T-cell (primary cell): ENCODE measurements at regions not wholly inside any gene's neighbourhood (a gene's known extent, or its start where the extent isn't known, plus 50 kb on each side); places are given as distances from the start of the nearest gene placed in this dataset.
"Not testable (repeated sequence)": the region's sequence is repeated elsewhere in the genome, so short reads cannot be mapped to it uniquely, and the experiment has no call there.

Source experiments
- ATAC-seq, 4 experiments: fragments of 200-7000 bp in 3 of 4; fragments of 150-1000 bp in 1 of 4; cut with Tn5 transposase; replicated peaks in 1 of 4; 1 replicate in 3 of 4; 2 replicates in 1 of 4; pipeline ENCODE4 v1.10.0; 2021; ENCODE audit warnings: moderate library complexity in 3 of 4, mild to moderate bottlenecking in 2 of 4, moderate number of reproducible peaks in 1 of 4
- CTCF ChIA-PET, 2 donors: fragments of 300-600 bp; sonication (Branson Sonifier 250); formaldehyde crosslinking; loops; one replicate each; lab custom pipeline; 2022; ENCODE audit warnings: antibody characterized with exemption in 2 of 2; lab: Charles Lee
- POLR2A ChIA-PET, 2 donors: fragments of 300-600 bp; sonication (Branson Sonifier 250); formaldehyde crosslinking; loops; one replicate each; lab custom pipeline; 2022; ENCODE audit warnings: antibody characterized with exemption in 2 of 2; lab: Charles Lee
- DNase-seq, 35 experiments: peaks; one replicate each; pipeline versions ENCODE4 v3.0.0 to v3.0.0-alpha.2; 2013 to 2023
- H3K27ac ChIP-seq: one replicate; pipeline ENCODE4 v1.5.1; 2013; ENCODE audit warnings: low read length
- H3K27me3 ChIP-seq, 2 experiments: replicated peaks in 1 of 2; 1 replicate in 1 of 2; 2 replicates in 1 of 2; pipeline versions ENCODE4 v1.6.1 to v1.7.0; 2013; ENCODE audit warnings: low read length in 1 of 2, mixed read lengths in 1 of 2; ENCODE audit not compliant: control insufficient read depth in 2 of 2, insufficient read depth in 2 of 2; ENCODE audit errors: extremely low read depth in 1 of 2
- H3K36me3 ChIP-seq, 2 donors: 1 replicate in 1 of 2; 2 replicates in 1 of 2; pipeline versions ENCODE4 v1.6.1 to v1.7.0; 2013; ENCODE audit warnings: low read length in 1 of 2; ENCODE audit not compliant: control insufficient read depth in 2 of 2, insufficient read depth in 1 of 2; ENCODE audit errors: extremely low read depth in 1 of 2
- H3K4me1 ChIP-seq, 2 experiments: 1 replicate in 1 of 2; 2 replicates in 1 of 2; pipeline versions ENCODE4 v1.6.1 to v1.7.0; 2013; ENCODE audit warnings: low read length in 2 of 2, mixed read lengths in 1 of 2; ENCODE audit not compliant: insufficient read depth in 2 of 2, control insufficient read depth in 1 of 2; ENCODE audit errors: extremely low read depth in 1 of 2
- H3K4me3 ChIP-seq, 2 donors: 1 replicate in 1 of 2; 2 replicates in 1 of 2; pipeline versions ENCODE4 v1.5.1 to v1.7.0; 2013; ENCODE audit warnings: mild to moderate bottlenecking in 2 of 2, low read length in 1 of 2, moderate library complexity in 1 of 2; ENCODE audit not compliant: control insufficient read depth in 1 of 2; ENCODE audit errors: extremely low read depth in 1 of 2
- H3K9me3 ChIP-seq: 2 replicates; pipeline ENCODE4 v1.7.0; 2013
- H3K27ac Mint-ChIP-seq, 2 donors: one replicate each; pipeline ENCODE4 v1.8.0; 2020 to 2021; ENCODE audit warnings: mild to moderate bottlenecking in 2 of 2, mixed read lengths in 2 of 2
- H3K27me3 Mint-ChIP-seq, 2 donors: one replicate each; pipeline ENCODE4 v1.8.0; 2021 to 2022; ENCODE audit warnings: mixed read lengths in 2 of 2
- H3K36me3 Mint-ChIP-seq: one replicate; pipeline ENCODE4 v1.8.0; 2021; ENCODE audit warnings: mixed read lengths
- H3K4me1 Mint-ChIP-seq, 3 donors: one replicate each; pipeline ENCODE4 v1.8.0; 2020 to 2022; ENCODE audit warnings: mixed read lengths in 3 of 3, mild to moderate bottlenecking in 1 of 3
- H3K4me3 Mint-ChIP-seq, 3 donors: one replicate each; pipeline ENCODE4 v1.8.0; 2020 to 2022; ENCODE audit warnings: mild to moderate bottlenecking in 3 of 3, mixed read lengths in 3 of 3, moderate library complexity in 3 of 3
- H3K9me3 Mint-ChIP-seq, 3 donors: one replicate each; pipeline ENCODE4 v1.8.0; 2020 to 2022; ENCODE audit warnings: mixed read lengths in 3 of 3
- WGBS: methylation state at CpG from one replicate; pipeline ENCODE4 v1.1.5; 2013; ENCODE audit warnings: missing lambda C conversion rate; ENCODE audit not compliant: insufficient coverage; 5-methylcytosine and 5-hydroxymethylcytosine counted together

- DNase-seq (no peak), ATAC-seq (no peak)
- Mint-ChIP-seq H3K27ac (no peak overlapping the region), H3K4me1 (no peaks in the 10 kb centered on the region), H3K4me3 (no peak overlapping the region), H3K9me3 (peaks cover 0 to 3% (median 3%) of the 10 kb centered on the region in 3 donors), H3K36me3 (no peaks in the 10 kb centered on the region), H3K27me3 (peaks cover 10 to 20% of the 10 kb centered on the region in 2 donors)
- no peaks in the 10 kb centered on the region for H3K9me3 ChIP-seq
- H3K4me3 ChIP-seq: no peak overlapping the region
- CTCF ChIA-PET: no interaction called here
- POLR2A ChIA-PET: no interaction called here
- no peaks in the 10 kb centered on the region for H3K36me3 ChIP-seq
- no peak overlapping the region for H3K27ac ChIP-seq
- peaks cover 0 to 5% of the 10 kb centered on the region in 2 experiments for H3K4me1 ChIP-seq
- WGBS: 97% methylated on average over 5 of the region's 16 CpGs
- peaks cover 0 to 20% of the 10 kb centered on the region in 2 experiments for H3K27me3 ChIP-seq
Measured at GRCh38 chr2:132255714-132256113, 94.0 kb upstream of the ANKRD30BL start.

GRCh38 chr2:132256251-132256902 lies 94.6 kb upstream of the ANKRD30BL start:
- ATAC-seq (no peak), DNase-seq (no peak)
- Histone ChIP-seq H3K27me3 (peaks cover 0 to 20% of the 10 kb centered on the region in 2 experiments), H3K4me3 (no peak overlapping the region), H3K36me3 (no peaks in the 10 kb centered on the region), H3K27ac (no peak overlapping the region), H3K4me1 (peaks cover 0 to 5% of the 10 kb centered on the region in 2 experiments), H3K9me3 (no peaks in the 10 kb centered on the region)
- H3K36me3 Mint-ChIP-seq: no peaks in the 10 kb centered on the region
- H3K27me3 Mint-ChIP-seq: peaks cover 10 to 20% of the 10 kb centered on the region in 2 donors
- H3K4me1 Mint-ChIP-seq: no peaks in the 10 kb centered on the region
- 32% methylated on average over 53 of the region's 68 CpGs for WGBS
- no peak overlapping the region for H3K27ac Mint-ChIP-seq
- H3K4me3 Mint-ChIP-seq: no peak overlapping the region
- CTCF ChIA-PET: no interaction called here
- POLR2A ChIA-PET: no interaction called here
- peaks cover 0 to 3% (median 3%) of the 10 kb centered on the region in 3 donors for H3K9me3 Mint-ChIP-seq

- peak overlapping the region in 1 of 2 donors; percentile 60 for H3K4me3 ChIP-seq
- H3K36me3 Mint-ChIP-seq, H3K4me1 ChIP-seq, H3K4me1 Mint-ChIP-seq, DNase-seq, H3K27ac Mint-ChIP-seq, H3K9me3 Mint-ChIP-seq, CTCF ChIA-PET, H3K9me3 ChIP-seq, H3K36me3 ChIP-seq, POLR2A ChIA-PET, H3K27ac ChIP-seq, ATAC-seq: not testable (repeated sequence)
- 14% methylated on average over 34 of the region's 34 CpGs for WGBS
- Mint-ChIP-seq H3K27me3 (peaks cover 10 to 20% of the 10 kb centered on the region in 2 donors), H3K4me3 (peak overlapping the region in 1 of 3 donors; percentile 53)
- peaks cover 0 to 20% of the 10 kb centered on the region in 2 experiments for H3K27me3 ChIP-seq
Measured at GRCh38 chr2:132256903-132257300, 95.2 kb upstream of the ANKRD30BL start.

- H3K4me1 ChIP-seq, DNase-seq, ATAC-seq, H3K9me3 ChIP-seq, H3K4me1 Mint-ChIP-seq, H3K9me3 Mint-ChIP-seq, H3K36me3 ChIP-seq, H3K27ac Mint-ChIP-seq, H3K27ac ChIP-seq, POLR2A ChIA-PET, H3K36me3 Mint-ChIP-seq, CTCF ChIA-PET: not testable (repeated sequence)
- H3K4me3 Mint-ChIP-seq: peak overlapping the region in 1 of 3 donors; percentile 53
- H3K4me3 ChIP-seq: peak overlapping the region in 1 of 2 donors; percentile 60
- H3K27me3 Mint-ChIP-seq: peaks cover 10 to 20% of the 10 kb centered on the region in 2 donors
- 10% methylated on average over 56 of the region's 79 CpGs for WGBS
- peaks cover 0 to 20% of the 10 kb centered on the region in 2 experiments for H3K27me3 ChIP-seq
Measured at GRCh38 chr2:132257301-132258171, 95.8 kb upstream of the ANKRD30BL start.

GRCh38 chr2:132259276-132259675 lies 97.5 kb upstream of the ANKRD30BL start:
- H3K36me3 Mint-ChIP-seq, POLR2A ChIA-PET, H3K27ac Mint-ChIP-seq, H3K27ac ChIP-seq, H3K4me3 Mint-ChIP-seq, H3K4me1 Mint-ChIP-seq, H3K36me3 ChIP-seq, CTCF ChIA-PET, H3K4me3 ChIP-seq, ATAC-seq, H3K4me1 ChIP-seq, DNase-seq, H3K9me3 ChIP-seq, H3K9me3 Mint-ChIP-seq: not testable (repeated sequence)
- peaks cover 0 to 20% of the 10 kb centered on the region in 2 experiments for H3K27me3 ChIP-seq
- peaks cover 10 to 15% of the 10 kb centered on the region in 2 donors for H3K27me3 Mint-ChIP-seq
- 92% methylated on average over 9 of the region's 13 CpGs for WGBS

GRCh38 chr2:132265595-132265994 lies 103.8 kb upstream of the ANKRD30BL start:
- H3K27ac Mint-ChIP-seq, ATAC-seq, CTCF ChIA-PET, H3K9me3 ChIP-seq, H3K36me3 Mint-ChIP-seq, H3K27me3 Mint-ChIP-seq, H3K4me3 ChIP-seq, H3K4me1 Mint-ChIP-seq, POLR2A ChIA-PET, H3K27ac ChIP-seq, H3K36me3 ChIP-seq, H3K4me3 Mint-ChIP-seq, H3K9me3 Mint-ChIP-seq: not testable (repeated sequence)
- WGBS: 93% methylated on average over 8 of the region's 12 CpGs
- H3K27me3 ChIP-seq: peaks cover 0 to 20% of the 10 kb centered on the region in 2 experiments
- H3K4me1 ChIP-seq: peaks cover 6 to 18% of the 10 kb centered on the region in 2 experiments
- peak in 1 of 35 experiments; percentile 2 for DNase-seq
